Endothelial cell (in vitro differentiated cells): ENCODE measurements at regions not wholly inside any gene's neighbourhood (a gene's known extent, or its start where the extent isn't known, plus 50 kb on each side); places are given as distances from the start of the nearest gene placed in this dataset.

Experiments
- DNase-seq: peaks from one replicate; pipeline ENCODE4 v3.0.0; 2021; ENCODE audit warnings: low spot score
- H3K27ac Mint-ChIP-seq: one replicate; pipeline ENCODE4 v1.8.0; 2021; ENCODE audit warnings: mixed read lengths, inconsistent platforms; ENCODE audit not compliant: unreplicated experiment
- H3K27me3 Mint-ChIP-seq: one replicate; pipeline ENCODE4 v1.8.0; 2021; ENCODE audit warnings: mild to moderate bottlenecking, moderate library complexity, mixed read lengths, inconsistent platforms; ENCODE audit not compliant: unreplicated experiment
- H3K36me3 Mint-ChIP-seq: one replicate; pipeline ENCODE4 v1.8.0; 2021; ENCODE audit warnings: mild to moderate bottlenecking, low read depth, mixed read lengths, inconsistent platforms; ENCODE audit not compliant: unreplicated experiment
- H3K4me1 Mint-ChIP-seq: one replicate; pipeline ENCODE4 v1.8.0; 2021; ENCODE audit warnings: mild to moderate bottlenecking, mixed read lengths, inconsistent platforms; ENCODE audit not compliant: unreplicated experiment
- H3K4me3 Mint-ChIP-seq: one replicate; pipeline ENCODE4 v1.8.0; 2021; ENCODE audit warnings: mild to moderate bottlenecking, mixed read lengths, inconsistent platforms; ENCODE audit not compliant: unreplicated experiment
- H3K9me3 Mint-ChIP-seq: one replicate; pipeline ENCODE4 v1.8.0; 2021; ENCODE audit warnings: mixed read lengths, inconsistent platforms; ENCODE audit not compliant: unreplicated experiment
- CTCF ChIP-seq: fragments of 200-600 bp; sonication (generic); IDR thresholded peaks from one replicate; pipeline ENCODE4 v1.5.0; 2021; ENCODE audit warnings: antibody characterized with exemption; ENCODE audit not compliant: unreplicated experiment

- H3K36me3 Mint-ChIP-seq = no peaks in the 10 kb centered on the region
- H3K27me3 Mint-ChIP-seq = peaks cover 1% of the 10 kb centered on the region
- H3K9me3 Mint-ChIP-seq = no peaks in the 10 kb centered on the region
- H3K27ac Mint-ChIP-seq = no peak overlapping the region
- no peak overlapping the region for H3K4me3 Mint-ChIP-seq
- no peak for TF ChIP-seq CTCF
- H3K4me1 Mint-ChIP-seq = no peaks in the 10 kb centered on the region
- DNase-seq = no peak
These were observed 480.1 kb upstream of the SMARCA2 start for GRCh38 chr9:1535051-1535450.

- no peak overlapping the region for H3K4me3 Mint-ChIP-seq
- peaks cover 1% of the 10 kb centered on the region for H3K27me3 Mint-ChIP-seq
- H3K4me1 Mint-ChIP-seq = no peaks in the 10 kb centered on the region
- no peaks in the 10 kb centered on the region for H3K9me3 Mint-ChIP-seq
- no peak overlapping the region for H3K27ac Mint-ChIP-seq
- DNase-seq = no peak
- TF ChIP-seq CTCF = no peak
- no peaks in the 10 kb centered on the region for H3K36me3 Mint-ChIP-seq
These were observed 479.5 kb upstream of the SMARCA2 start for GRCh38 chr9:1535599-1535998.

DNA sequence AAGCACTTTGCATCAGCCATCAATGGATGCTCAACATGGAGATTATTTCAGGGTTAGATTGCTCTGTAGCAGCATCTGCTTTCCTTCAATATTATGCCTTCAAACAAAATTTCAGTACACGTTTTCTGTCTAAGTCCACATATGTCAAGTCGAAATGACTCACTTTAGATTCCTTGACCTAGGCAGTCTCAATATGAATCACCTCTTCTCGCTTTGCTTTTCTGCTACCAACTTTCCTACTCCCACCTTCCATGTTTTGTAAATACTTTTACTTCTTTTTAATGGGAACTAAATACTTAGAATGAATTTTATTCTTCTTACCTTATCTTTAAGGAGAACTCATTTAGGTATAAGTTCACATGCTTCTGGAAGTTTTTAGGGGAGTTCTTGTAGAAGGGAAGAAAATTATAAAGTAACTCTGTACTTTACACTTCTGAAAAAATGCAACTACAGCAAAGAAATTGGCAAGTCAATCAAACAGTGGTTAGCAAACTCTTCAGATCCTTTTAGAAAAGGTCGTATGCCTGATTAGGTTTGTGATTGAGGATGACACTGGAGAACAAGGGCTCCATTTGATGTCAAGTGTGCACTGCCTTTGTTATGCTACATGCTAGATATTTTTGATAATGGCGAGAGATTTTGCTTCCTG lies 478.5 kb upstream of the SMARCA2 start:
- Mint-ChIP-seq H3K27me3 (peaks cover 1% of the 10 kb centered on the region), H3K4me1 (no peaks in the 10 kb centered on the region), H3K9me3 (no peaks in the 10 kb centered on the region), H3K36me3 (no peaks in the 10 kb centered on the region), H3K4me3 (no peak overlapping the region), H3K27ac (no peak overlapping the region)
- no peak for DNase-seq
- no peak for TF ChIP-seq CTCF

- Mint-ChIP-seq H3K9me3 (no peaks in the 10 kb centered on the region), H3K27me3 (peaks cover 1% of the 10 kb centered on the region), H3K4me1 (peaks cover 2% of the 10 kb centered on the region), H3K4me3 (no peak overlapping the region), H3K27ac (no peak overlapping the region), H3K36me3 (no peaks in the 10 kb centered on the region)
- DNase-seq = no peak
- TF ChIP-seq CTCF = no peak
These were observed 476.8 kb upstream of the SMARCA2 start for GRCh38 chr9:1538301-1538700.

DNA sequence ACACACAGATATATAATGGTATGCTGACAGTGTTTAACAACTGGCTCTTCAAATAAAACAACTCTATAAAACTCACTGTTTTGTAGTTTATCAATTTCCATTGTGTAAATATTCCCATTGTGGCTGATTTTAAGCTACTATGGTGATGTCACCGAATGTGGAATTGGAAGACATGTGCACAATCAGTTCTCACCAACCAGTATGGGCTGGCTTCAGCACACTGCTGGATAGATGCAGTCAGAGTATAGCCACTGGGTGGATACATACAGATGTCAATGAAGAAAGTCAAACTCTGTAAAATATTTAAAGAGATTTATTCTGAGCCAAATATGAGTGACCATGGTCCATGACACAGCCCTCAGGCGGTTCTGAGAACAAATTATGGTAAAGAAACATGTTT lies 475.9 kb upstream of the SMARCA2 start:
- H3K9me3 Mint-ChIP-seq = no peaks in the 10 kb centered on the region

More for the DNA sequence above, 475.9 kb upstream of the SMARCA2 start:
- Mint-ChIP-seq H3K4me3 (no peak overlapping the region), H3K27ac (no peak overlapping the region), H3K4me1 (peaks cover 2% of the 10 kb centered on the region), H3K27me3 (peaks cover 1% of the 10 kb centered on the region), H3K36me3 (no peaks in the 10 kb centered on the region)
- DNase-seq = no peak
- no peak for TF ChIP-seq CTCF
